Kasumi-1 (cell line): ENCODE measurements at regions not wholly inside any gene's neighbourhood (a gene's known extent, or its start where the extent isn't known, plus 50 kb on each side); places are given as distances from the start of the nearest gene placed in this dataset.
A peak's percentile ranks its signal among the peaks of the same experiment; 100 is the strongest.

ENCODE experiments used
- DNase-seq, 2 experiments: peaks; one replicate each; lab custom pipeline; 2025; lab: John Stamatoyannopoulos, UW

- no peak for DNase-seq
These were observed 836.7 kb upstream of the FOXG1 start for GRCh38 chr14:27929797-27930347.

GRCh38 chr14:27938392-27938791 lies 828.2 kb upstream of the FOXG1 start:
- no peak for DNase-seq

GRCh38 chr14:27945512-27945911 lies 821.1 kb upstream of the FOXG1 start:
- no peak for DNase-seq

GRCh38 chr14:27958757-27959156 lies 807.8 kb upstream of the FOXG1 start:
- no peak for DNase-seq

GRCh38 chr14:27995691-27996090 lies 770.9 kb upstream of the FOXG1 start:
- DNase-seq, result no peak

GRCh38 chr14:28001002-28001401 lies 765.6 kb upstream of the FOXG1 start:
- DNase-seq, result no peak

GRCh38 chr14:28012629-28013415 lies 753.8 kb upstream of the FOXG1 start:
- DNase-seq, result no peak

GRCh38 chr14:28020112-28020511 lies 746.5 kb upstream of the FOXG1 start:
- DNase-seq, result no peak

DNA sequence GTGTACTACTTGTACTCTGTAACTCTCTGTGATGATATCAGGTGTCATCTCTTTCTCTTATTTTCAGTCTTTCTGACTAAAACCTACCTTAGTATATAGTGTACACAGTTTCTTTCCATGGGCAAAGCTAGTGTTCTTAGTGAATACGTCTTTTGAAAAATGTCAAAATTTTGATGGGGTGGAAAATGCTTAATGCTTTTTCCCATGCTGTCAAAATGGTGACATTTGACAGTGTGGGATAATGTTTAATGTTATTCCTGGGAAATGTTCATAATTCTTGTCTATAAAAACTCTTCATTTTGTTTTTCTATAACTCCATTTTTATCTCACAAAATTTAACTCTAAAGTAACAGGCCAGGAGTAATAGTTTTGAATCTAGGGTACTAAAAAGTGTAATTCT lies 742.7 kb upstream of the FOXG1 start:
- no peak for DNase-seq

DNA sequence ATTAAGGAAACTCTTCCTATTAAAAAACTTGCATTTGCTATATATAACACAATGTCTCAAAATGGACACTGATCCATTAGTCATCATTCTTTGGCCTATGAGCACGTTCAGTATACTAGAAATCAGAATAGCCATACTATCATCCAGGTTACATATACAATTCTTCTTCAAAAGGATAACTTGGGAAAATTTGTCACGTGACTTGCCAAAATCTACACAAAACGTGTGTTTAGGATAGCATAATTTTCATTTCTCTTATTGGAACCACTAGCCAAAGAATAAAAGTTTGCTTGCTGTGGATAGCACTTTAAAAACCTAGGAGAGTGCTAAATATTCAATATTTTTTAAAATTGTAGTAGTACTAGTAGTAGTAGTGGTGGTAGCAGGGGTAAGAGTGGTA lies 714.3 kb upstream of the FOXG1 start:
- no peak for DNase-seq

- no peak for DNase-seq
These were observed 711.6 kb upstream of the FOXG1 start for GRCh38 chr14:28055008-28055407.

GRCh38 chr14:28057359-28058296 lies 709.0 kb upstream of the FOXG1 start:
- peak in 1 of 2 experiments; percentile 38 for DNase-seq

- DNase-seq, result no peak
These were observed 707.3 kb upstream of the FOXG1 start for GRCh38 chr14:28059254-28059653.

DNA sequence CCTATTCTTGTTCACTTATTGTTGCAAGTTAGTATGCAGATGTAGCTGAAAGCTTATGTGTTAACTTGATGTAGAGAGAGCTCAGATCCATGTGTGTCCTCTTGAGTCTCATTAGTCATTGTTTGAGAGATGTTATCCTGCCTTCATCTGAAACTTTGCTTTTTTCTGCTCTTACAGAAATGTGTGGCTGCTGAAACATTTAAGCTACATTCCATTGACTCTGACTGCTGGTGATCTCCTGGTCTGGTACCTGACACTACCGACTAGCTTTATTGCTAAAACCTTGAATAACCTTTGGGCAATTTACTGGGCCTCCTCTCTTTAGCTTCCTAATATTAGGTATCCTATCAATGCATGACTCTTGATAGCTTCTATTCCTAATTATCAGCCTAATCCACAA lies 705.6 kb upstream of the FOXG1 start:
- DNase-seq, result no peak

- peak; percentile 23 for DNase-seq
These were observed 689.6 kb upstream of the FOXG1 start for GRCh38 chr14:28077021-28077420.

DNA sequence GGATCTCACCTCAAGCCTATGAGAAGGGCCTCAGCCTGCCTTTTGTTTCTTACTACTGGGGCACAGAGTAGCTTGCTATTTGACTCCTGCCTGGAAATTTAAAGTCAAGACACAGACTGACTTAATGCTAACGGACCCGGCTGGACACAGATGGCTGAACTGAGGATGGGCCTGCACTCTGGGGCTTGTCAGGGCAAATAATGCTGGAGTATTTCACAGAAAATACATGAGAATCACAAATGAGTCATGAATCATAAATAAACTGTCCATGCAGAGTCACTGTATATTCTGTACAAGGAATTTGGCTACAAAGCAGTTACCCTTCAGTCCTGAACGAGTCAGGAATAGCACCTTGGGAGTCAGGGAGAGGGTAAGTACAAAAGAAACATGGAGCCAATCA lies 683.2 kb upstream of the FOXG1 start:
- DNase-seq, result no peak

DNA sequence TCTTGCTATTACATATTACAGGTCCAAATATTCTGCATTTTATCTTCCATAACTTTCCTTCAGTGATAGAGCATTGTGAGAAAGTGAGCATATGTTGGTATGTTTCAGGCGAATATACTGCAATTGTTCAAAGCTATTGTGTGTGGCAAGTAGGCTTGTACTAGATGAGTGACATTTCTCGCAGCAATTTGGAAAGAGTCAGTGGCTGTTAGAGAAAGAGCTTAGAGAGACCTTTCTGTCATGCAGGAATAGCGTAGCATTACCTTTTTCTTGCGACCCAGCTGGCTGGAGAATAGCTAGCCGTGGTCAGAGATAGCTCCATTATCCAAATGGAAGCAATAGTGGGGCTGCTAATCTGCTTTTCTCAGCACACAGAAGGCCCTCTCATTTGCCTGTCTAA lies 678.5 kb upstream of the FOXG1 start:
- DNase-seq, result no peak

DNA sequence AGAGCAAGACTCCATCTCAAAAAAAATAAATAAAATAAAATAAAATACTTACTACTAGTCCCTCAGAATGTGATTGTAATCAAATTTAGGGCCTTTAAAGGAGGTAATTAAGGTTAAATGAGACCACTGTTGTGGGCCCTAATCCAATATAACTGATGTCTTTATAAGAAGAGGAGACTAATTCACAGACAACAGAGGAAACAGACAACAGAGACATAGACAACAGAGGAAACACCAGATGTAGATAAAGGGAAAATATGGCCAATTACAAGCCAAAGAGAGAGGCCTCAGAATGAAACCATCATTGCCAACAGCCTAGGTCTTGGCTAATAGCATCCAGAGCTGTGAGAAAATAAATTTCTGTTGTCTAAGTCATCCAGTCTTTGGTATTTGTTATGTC lies 669.0 kb upstream of the FOXG1 start:
- no peak for DNase-seq

DNA sequence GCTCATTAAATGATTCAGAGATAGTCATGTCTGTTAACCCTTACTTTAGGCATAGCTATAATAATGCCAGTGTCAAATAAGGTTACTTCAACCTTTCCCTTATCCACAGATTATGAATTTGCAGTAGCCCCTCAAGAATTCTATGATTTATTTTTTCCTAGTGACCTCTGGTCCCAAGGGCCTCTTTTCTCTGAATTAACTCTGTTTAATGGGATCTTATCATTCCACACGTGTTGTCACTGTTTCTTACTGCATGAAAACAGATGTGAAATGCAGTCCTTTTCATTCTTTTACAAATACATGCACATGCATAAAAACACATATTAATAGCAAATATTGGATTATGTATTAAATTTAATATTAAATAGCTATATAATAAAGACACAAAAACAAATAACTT lies 667.7 kb upstream of the FOXG1 start:
- no peak for DNase-seq

- DNase-seq, result no peak
These were observed 664.6 kb upstream of the FOXG1 start for GRCh38 chr14:28102001-28102400.

DNA sequence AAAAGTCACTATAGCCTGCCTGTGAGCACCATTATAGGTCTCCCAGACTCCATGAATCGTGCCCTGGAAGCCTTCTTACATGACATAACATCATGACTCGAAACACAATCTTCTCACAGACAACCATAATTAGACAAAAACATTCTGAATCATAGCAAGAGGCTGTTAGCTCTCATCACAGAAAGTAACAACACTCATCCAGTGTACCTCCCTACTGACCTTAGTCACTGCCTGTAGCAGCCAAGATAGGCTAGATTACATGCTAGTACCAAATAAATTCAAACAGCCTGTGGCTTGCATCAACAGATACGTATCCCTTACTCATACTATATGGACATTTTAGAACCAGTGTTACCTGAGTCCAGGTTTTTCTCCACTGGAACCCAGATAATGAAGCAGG lies 663.8 kb upstream of the FOXG1 start:
- no peak for DNase-seq

DNA sequence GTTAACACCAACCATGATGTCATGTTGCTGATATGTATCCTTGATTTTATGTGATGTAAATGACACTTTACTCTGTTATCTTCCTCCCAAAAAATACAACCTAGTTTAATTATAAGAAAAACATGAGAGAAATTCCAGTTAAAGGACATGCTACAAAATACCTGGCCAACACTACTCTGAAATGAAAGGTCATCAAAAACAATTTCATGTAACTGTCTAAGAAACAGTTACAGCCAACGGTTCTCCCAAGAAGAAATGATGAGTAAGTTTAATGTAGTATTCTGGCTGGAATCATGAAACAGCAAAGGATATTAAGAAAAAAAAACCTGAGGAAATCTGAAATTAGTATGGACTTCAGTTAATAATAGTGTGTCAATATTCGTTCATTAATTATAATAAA lies 653.3 kb upstream of the FOXG1 start:
- no peak for DNase-seq

GRCh38 chr14:28116716-28117115 lies 649.9 kb upstream of the FOXG1 start:
- DNase-seq, result peak in 1 of 2 experiments; percentile 10
